BLaER1 (cell line): ENCODE measurements at regions not wholly inside any gene's neighbourhood (a gene's known extent, or its start where the extent isn't known, plus 50 kb on each side); places are given as distances from the start of the nearest gene placed in this dataset.

Experiments
- H3K27ac ChIP-seq: shearing (Covaris generic); formaldehyde crosslinking; 2 replicates; pipeline ENCODE4 v1.8.1; 2022
- H3K27me3 ChIP-seq: shearing (Covaris generic); formaldehyde crosslinking; 2 replicates; pipeline ENCODE4 v1.8.1; 2022
- H3K36me3 ChIP-seq: shearing (Covaris generic); formaldehyde crosslinking; 2 replicates; pipeline ENCODE4 v1.8.1; 2022
- H3K4me1 ChIP-seq: shearing (Covaris generic); formaldehyde crosslinking; 2 replicates; pipeline ENCODE4 v1.8.1; 2022
- H3K4me2 ChIP-seq: shearing (Covaris generic); formaldehyde crosslinking; 2 replicates; pipeline ENCODE4 v1.8.1; 2022
- H3K4me3 ChIP-seq: shearing (Covaris generic); formaldehyde crosslinking; 2 replicates; pipeline ENCODE4 v1.8.1; 2022
- H3K9ac ChIP-seq: shearing (Covaris generic); formaldehyde crosslinking; 2 replicates; pipeline ENCODE4 v1.8.1; 2022
- H3K9me3 ChIP-seq: shearing (Covaris generic); formaldehyde crosslinking; 2 replicates; pipeline ENCODE4 v1.8.1; 2022
- H4K20me1 ChIP-seq: shearing (Covaris generic); formaldehyde crosslinking; 2 replicates; pipeline ENCODE4 v1.8.1; 2022
- Cebpa-rat ChIP-seq: shearing (Covaris generic); IDR thresholded peaks from 2 replicates; pipeline ENCODE4 v1.8.1; 2022

- no peaks in the 10 kb centered on the region for H3K4me1 ChIP-seq
- no peak overlapping the region for H3K9ac ChIP-seq
- no peaks in the 10 kb centered on the region for H4K20me1 ChIP-seq
- H3K4me3 ChIP-seq = no peak overlapping the region
- H3K27me3 ChIP-seq = no peaks in the 10 kb centered on the region
- H3K4me2 ChIP-seq = no peak overlapping the region
- no peak overlapping the region for H3K27ac ChIP-seq
- TF ChIP-seq Cebpa-rat = no peak
- H3K36me3 ChIP-seq = no peaks in the 10 kb centered on the region
- no peaks in the 10 kb centered on the region for H3K9me3 ChIP-seq
Measured at GRCh38 chr5:125525356-125525755, 778.9 kb upstream of the ZNF608 start.

GRCh38 chr5:125526966-125527365, 780.5 kb upstream of the ZNF608 start:
- Histone ChIP-seq H3K9ac (no peak overlapping the region), H3K27me3 (no peaks in the 10 kb centered on the region), H3K36me3 (no peaks in the 10 kb centered on the region), H3K27ac (no peak overlapping the region), H3K4me3 (no peak overlapping the region), H3K9me3 (no peaks in the 10 kb centered on the region), H3K4me1 (no peaks in the 10 kb centered on the region), H3K4me2 (no peak overlapping the region), H4K20me1 (no peaks in the 10 kb centered on the region)
- TF ChIP-seq Cebpa-rat = no peak

- Histone ChIP-seq H3K4me1 (no peaks in the 10 kb centered on the region), H3K4me2 (no peak overlapping the region), H3K27me3 (no peaks in the 10 kb centered on the region), H3K36me3 (no peaks in the 10 kb centered on the region), H3K4me3 (no peak overlapping the region), H3K27ac (no peak overlapping the region), H3K9ac (no peak overlapping the region), H4K20me1 (no peaks in the 10 kb centered on the region), H3K9me3 (peaks cover 8% of the 10 kb centered on the region; the same call in 1 of the 2 replicates)
- no peak for TF ChIP-seq Cebpa-rat
Measured at GRCh38 chr5:125528881-125529280, 782.4 kb upstream of the ZNF608 start.

GRCh38 chr5:125530833-125531615, 784.6 kb upstream of the ZNF608 start:
- no peak overlapping the region for H3K4me3 ChIP-seq
- H3K27ac ChIP-seq = no peak overlapping the region
- H3K4me1 ChIP-seq = no peaks in the 10 kb centered on the region
- H3K36me3 ChIP-seq = no peaks in the 10 kb centered on the region
- no peak overlapping the region for H3K9ac ChIP-seq
- no peak for TF ChIP-seq Cebpa-rat
- peaks cover 8% of the 10 kb centered on the region; the same call in 1 of the 2 replicates for H3K9me3 ChIP-seq
- no peak overlapping the region for H3K4me2 ChIP-seq
- no peaks in the 10 kb centered on the region for H3K27me3 ChIP-seq
- H4K20me1 ChIP-seq = no peaks in the 10 kb centered on the region

GRCh38 chr5:125536095-125536494, 789.7 kb upstream of the ZNF608 start:
- Histone ChIP-seq H3K9me3 (peaks cover 22% of the 10 kb centered on the region), H4K20me1 (no peaks in the 10 kb centered on the region), H3K9ac (no peak overlapping the region), H3K4me3 (no peak overlapping the region), H3K4me2 (no peak overlapping the region), H3K27ac (no peak overlapping the region), H3K36me3 (no peaks in the 10 kb centered on the region), H3K27me3 (no peaks in the 10 kb centered on the region), H3K4me1 (no peaks in the 10 kb centered on the region)
- no peak for TF ChIP-seq Cebpa-rat

- H3K4me1 ChIP-seq = no peaks in the 10 kb centered on the region
- H3K9ac ChIP-seq = no peak overlapping the region
- no peaks in the 10 kb centered on the region for H4K20me1 ChIP-seq
- no peaks in the 10 kb centered on the region for H3K36me3 ChIP-seq
- no peak overlapping the region for H3K4me2 ChIP-seq
- TF ChIP-seq Cebpa-rat = no peak
- peaks cover 22% of the 10 kb centered on the region for H3K9me3 ChIP-seq
- no peaks in the 10 kb centered on the region for H3K27me3 ChIP-seq
- no peak overlapping the region for H3K27ac ChIP-seq
- H3K4me3 ChIP-seq = no peak overlapping the region
Measured at GRCh38 chr5:125536582-125536981, 790.1 kb upstream of the ZNF608 start.

GRCh38 chr5:125537661-125538060, 791.2 kb upstream of the ZNF608 start:
- Histone ChIP-seq H4K20me1 (no peaks in the 10 kb centered on the region), H3K9me3 (peaks cover 22% of the 10 kb centered on the region), H3K36me3 (no peaks in the 10 kb centered on the region), H3K4me2 (no peak overlapping the region), H3K27me3 (no peaks in the 10 kb centered on the region), H3K4me3 (no peak overlapping the region), H3K4me1 (no peaks in the 10 kb centered on the region), H3K27ac (no peak overlapping the region), H3K9ac (no peak overlapping the region)
- no peak for TF ChIP-seq Cebpa-rat

- Histone ChIP-seq H3K4me1 (no peaks in the 10 kb centered on the region), H3K27me3 (no peaks in the 10 kb centered on the region), H3K36me3 (no peaks in the 10 kb centered on the region), H3K4me3 (no peak overlapping the region), H3K9me3 (peaks cover 18% of the 10 kb centered on the region), H3K27ac (no peak overlapping the region), H3K4me2 (no peak overlapping the region), H3K9ac (no peak overlapping the region), H4K20me1 (no peaks in the 10 kb centered on the region)
- no peak for TF ChIP-seq Cebpa-rat
Measured at GRCh38 chr5:125538469-125538868, 792.0 kb upstream of the ZNF608 start.

- Histone ChIP-seq H3K4me3 (no peak overlapping the region), H3K27ac (no peak overlapping the region), H3K4me1 (no peaks in the 10 kb centered on the region), H3K9ac (no peak overlapping the region), H3K27me3 (no peaks in the 10 kb centered on the region), H3K9me3 (peaks cover 14% of the 10 kb centered on the region), H4K20me1 (no peaks in the 10 kb centered on the region), H3K4me2 (no peak overlapping the region), H3K36me3 (no peaks in the 10 kb centered on the region)
- TF ChIP-seq Cebpa-rat = no peak
Measured at GRCh38 chr5:125541085-125541484, 794.6 kb upstream of the ZNF608 start.

- Histone ChIP-seq H3K4me2 (no peak overlapping the region), H3K9ac (no peak overlapping the region), H3K9me3 (no peaks in the 10 kb centered on the region), H4K20me1 (no peaks in the 10 kb centered on the region), H3K36me3 (no peaks in the 10 kb centered on the region), H3K4me3 (no peak overlapping the region), H3K4me1 (peaks cover 4% of the 10 kb centered on the region; the same call in 1 of the 2 replicates), H3K27ac (no peak overlapping the region), H3K27me3 (no peaks in the 10 kb centered on the region)
- no peak for TF ChIP-seq Cebpa-rat
Measured at GRCh38 chr5:125549322-125549911, 803.0 kb upstream of the ZNF608 start.
